Neural cell (in vitro differentiated cells): ENCODE measurements at regions not wholly inside any gene's neighbourhood (a gene's known extent, or its start where the extent isn't known, plus 50 kb on each side); places are given as distances from the start of the nearest gene placed in this dataset.

ENCODE experiments used
- H2AFZ ChIP-seq: fragments of 200-600, 300-800 bp; sonication (generic), shearing (Covaris generic); 2 replicates; pipeline ENCODE4 v1.6.0; 2014; ENCODE audit warnings: low read depth, mild to moderate bottlenecking, antibody characterized with exemption, low read length, moderate library complexity
- H3F3A ChIP-seq: fragments of 200-600 bp; shearing (Covaris generic); 2 replicates; pipeline ENCODE4 v1.6.1; 2016; ENCODE audit warnings: mild to moderate bottlenecking, moderate library complexity, mixed read lengths, antibody characterized with exemption, low read length; ENCODE audit not compliant: insufficient read depth, poor library complexity, severe bottlenecking
- H3K27ac ChIP-seq: fragments of 200-600, 300-800 bp; sonication (generic), shearing (Covaris generic); 2 replicates; pipeline ENCODE4 v1.5.1; 2014; ENCODE audit warnings: mild to moderate bottlenecking, low read length, moderate library complexity
- H3K27me3 ChIP-seq: fragments of 300-800, 200-600 bp; sonication (generic), shearing (Covaris generic); 2 replicates; pipeline ENCODE4 v1.6.0; 2014; ENCODE audit warnings: mild to moderate bottlenecking, low read depth, low read length, moderate library complexity; ENCODE audit not compliant: insufficient read depth
- H3K36me3 ChIP-seq: fragments of 300-800, 200-600 bp; sonication (generic), shearing (Covaris generic); 2 replicates; pipeline ENCODE4 v1.5.1; 2014; ENCODE audit warnings: mild to moderate bottlenecking, antibody characterized with exemption, low read length, moderate library complexity; ENCODE audit not compliant: insufficient read depth
- H3K4me2 ChIP-seq: fragments of 300-800, 200-600 bp; sonication (generic), shearing (Covaris generic); 2 replicates; pipeline ENCODE4 v1.6.0; 2014; ENCODE audit warnings: mild to moderate bottlenecking, low read length
- H3K4me3 ChIP-seq: fragments of 300-800, 200-600 bp; sonication (generic), shearing (Covaris generic); 2 replicates; pipeline ENCODE4 v1.5.1; 2014; ENCODE audit warnings: mild to moderate bottlenecking, low read length, moderate library complexity
- H3K79me2 ChIP-seq: fragments of 200-600 bp; shearing (Covaris generic); replicated peaks from 2 replicates; pipeline ENCODE4 v1.6.0; 2014; ENCODE audit warnings: mild to moderate bottlenecking, low read length, moderate library complexity; ENCODE audit not compliant: insufficient read depth
- H3K9ac ChIP-seq: fragments of 300-800, 200-600 bp; sonication (generic), shearing (Covaris generic); 2 replicates; pipeline ENCODE4 v1.6.1; 2016; ENCODE audit warnings: mild to moderate bottlenecking, low read length, mixed read lengths
- H3K9me2 ChIP-seq: fragments of 200-600 bp; shearing (Covaris generic); 2 replicates; pipeline ENCODE4 v1.6.1; 2016; ENCODE audit warnings: mild to moderate bottlenecking, low read length, mixed read lengths; ENCODE audit not compliant: insufficient read depth
- H3K9me3 ChIP-seq: fragments of 200-600, 300-800 bp; sonication (generic), shearing (Covaris generic); 2 replicates; pipeline ENCODE4 v1.6.1; 2016; ENCODE audit warnings: mild to moderate bottlenecking, mixed run types, low read length, moderate library complexity, mixed read lengths
- H4K20me1 ChIP-seq: fragments of 200-600 bp; shearing (Covaris generic); 2 replicates; pipeline ENCODE4 v1.6.1; 2016; ENCODE audit warnings: mild to moderate bottlenecking, mixed run types; ENCODE audit not compliant: insufficient read depth
- CTCF ChIP-seq: fragments of 450-650 bp; IDR thresholded peaks from 2 replicates; pipeline ENCODE4 v1.5.1; 2014; ENCODE audit warnings: antibody characterized with exemption, mild to moderate bottlenecking, moderate library complexity; ENCODE audit not compliant: poor library complexity, severe bottlenecking
- EP300 ChIP-seq: fragments of 450-650 bp; conservative IDR thresholded peaks from 2 replicates; pipeline ENCODE4 v1.6.1; 2014; ENCODE audit warnings: antibody characterized with exemption, mild to moderate bottlenecking, moderate library complexity; ENCODE audit not compliant: poor library complexity, severe bottlenecking
- EZH2 ChIP-seq: fragments of 200-600, 300-800 bp; shearing (Covaris generic), sonication (generic); IDR thresholded peaks from 2 replicates; pipeline ENCODE4 v1.6.1; 2014; ENCODE audit warnings: antibody characterized with exemption, low read length, borderline replicate concordance, mild to moderate bottlenecking; ENCODE audit not compliant: insufficient read depth, poor library complexity, severe bottlenecking
- MXI1 ChIP-seq: fragments of 450-650 bp; conservative IDR thresholded peaks from 2 replicates; pipeline ENCODE4 v1.6.1; 2014; ENCODE audit warnings: antibody characterized with exemption, mild to moderate bottlenecking; ENCODE audit not compliant: poor library complexity, severe bottlenecking
- POLR2AphosphoS5 ChIP-seq: IDR thresholded peaks from 2 replicates; pipeline ENCODE4 v1.6.1; 2012
- RAD21 ChIP-seq: fragments of 450-650 bp; conservative IDR thresholded peaks from 2 replicates; pipeline ENCODE4 v1.6.1; 2014; ENCODE audit warnings: antibody characterized with exemption, mild to moderate bottlenecking, moderate library complexity
- REST ChIP-seq: IDR thresholded peaks from 2 replicates; pipeline ENCODE4 v1.6.1; 2012; ENCODE audit warnings: borderline replicate concordance
- SMC3 ChIP-seq: fragments of 450-650 bp; conservative IDR thresholded peaks from 2 replicates; pipeline ENCODE4 v1.6.1; 2014; ENCODE audit warnings: antibody characterized with exemption, mild to moderate bottlenecking, moderate library complexity; ENCODE audit not compliant: poor library complexity
- TAF1 ChIP-seq: IDR thresholded peaks from 2 replicates; pipeline ENCODE4 v1.6.1; 2012; ENCODE audit warnings: low read depth

- no peak overlapping the region for H3K27ac ChIP-seq
- H3K27me3 ChIP-seq, result no peaks in the 10 kb centered on the region
- no peaks in the 10 kb centered on the region for H3K9me3 ChIP-seq
- H3F3A ChIP-seq, result no peaks in the 10 kb centered on the region
- H3K9ac ChIP-seq, result no peak overlapping the region
- no peak overlapping the region for H3K4me2 ChIP-seq
- no peaks in the 10 kb centered on the region for H3K9me2 ChIP-seq
- no peak overlapping the region for H2AFZ ChIP-seq
- TF ChIP-seq RAD21 (no peak), TAF1 (no peak), MXI1 (no peak), POLR2AphosphoS5 (no peak), SMC3 (no peak), CTCF (no peak), EP300 (no peak), REST (no peak), EZH2 (no peak)
- no peaks in the 10 kb centered on the region for H3K36me3 ChIP-seq
- H3K4me3 ChIP-seq, result no peak overlapping the region
- no peaks in the 10 kb centered on the region for H4K20me1 ChIP-seq
- no peaks in the 10 kb centered on the region for H3K79me2 ChIP-seq
Observed at GRCh38 chr22:49585461-49586243, 242.0 kb downstream of the BRD1 start.

DNA sequence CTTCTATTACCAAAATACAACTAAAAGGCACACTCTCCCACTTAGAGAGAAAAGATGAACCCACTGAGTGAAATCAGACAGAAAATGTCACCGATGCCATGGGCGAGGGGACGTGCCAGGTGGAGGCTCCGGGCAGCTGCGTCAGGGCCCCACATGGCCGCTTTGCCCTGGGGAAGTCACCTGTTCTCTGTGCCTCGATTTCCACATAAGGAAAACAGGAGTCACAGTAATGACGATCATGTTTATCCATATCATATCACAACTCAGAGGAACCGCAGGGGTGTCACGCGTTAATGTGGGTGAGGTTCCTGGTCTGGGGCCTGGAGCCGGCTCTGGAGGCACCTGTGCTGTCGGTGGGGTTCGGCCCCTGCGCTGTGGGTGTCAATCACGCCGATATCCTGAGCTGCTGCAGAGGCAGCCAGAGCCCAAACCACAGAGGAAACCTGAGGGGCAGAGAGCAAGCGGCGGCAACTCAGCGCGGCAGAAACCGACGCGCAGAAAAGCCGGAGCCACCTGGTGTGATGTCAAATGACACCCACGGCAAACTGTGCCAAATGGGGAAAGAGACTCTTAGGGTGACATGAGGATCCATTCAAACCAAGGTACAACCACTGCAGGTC, 243.7 kb downstream of the BRD1 start:
- H3K9ac ChIP-seq, result no peak overlapping the region
- H2AFZ ChIP-seq, result no peak overlapping the region
- H4K20me1 ChIP-seq, result no peaks in the 10 kb centered on the region
- TF ChIP-seq EP300, result no peak
- TF ChIP-seq RAD21, result no peak
- H3K4me2 ChIP-seq, result no peak overlapping the region
- no peaks in the 10 kb centered on the region for H3K79me2 ChIP-seq
- H3K27me3 ChIP-seq, result no peaks in the 10 kb centered on the region
- H3F3A ChIP-seq, result no peaks in the 10 kb centered on the region
- no peak overlapping the region for H3K4me3 ChIP-seq
- no peaks in the 10 kb centered on the region for H3K36me3 ChIP-seq
- H3K9me3 ChIP-seq, result no peaks in the 10 kb centered on the region
- H3K9me2 ChIP-seq, result no peaks in the 10 kb centered on the region
- H3K27ac ChIP-seq, result no peak overlapping the region
